ENCODE measurements at regions not wholly inside any gene's neighbourhood (a gene's known extent, or its start where the extent isn't known, plus 50 kb on each side); places are given as distances from the start of the nearest gene placed in this dataset.

DNA sequence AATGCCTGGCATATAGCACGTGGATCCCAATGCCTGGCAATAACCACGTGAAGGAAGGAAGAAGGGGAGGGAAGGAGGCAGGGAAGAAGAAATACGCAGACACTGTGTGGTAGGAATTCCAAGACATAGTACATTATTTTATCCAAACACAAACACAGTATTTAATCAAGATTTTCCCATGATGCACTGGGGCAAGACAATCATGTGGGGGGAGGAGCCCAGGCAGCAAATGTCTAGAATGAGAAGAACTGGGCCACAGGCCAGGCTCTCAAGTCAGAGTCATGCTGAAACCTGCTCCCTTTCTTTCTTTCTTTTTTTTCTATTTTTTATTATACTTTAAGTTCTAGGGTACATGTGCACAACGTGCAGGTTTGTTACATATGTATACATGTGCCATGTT is 717.9 kb downstream of the UQCRFS1 start:
- DNase-seq, result no peak

DNA sequence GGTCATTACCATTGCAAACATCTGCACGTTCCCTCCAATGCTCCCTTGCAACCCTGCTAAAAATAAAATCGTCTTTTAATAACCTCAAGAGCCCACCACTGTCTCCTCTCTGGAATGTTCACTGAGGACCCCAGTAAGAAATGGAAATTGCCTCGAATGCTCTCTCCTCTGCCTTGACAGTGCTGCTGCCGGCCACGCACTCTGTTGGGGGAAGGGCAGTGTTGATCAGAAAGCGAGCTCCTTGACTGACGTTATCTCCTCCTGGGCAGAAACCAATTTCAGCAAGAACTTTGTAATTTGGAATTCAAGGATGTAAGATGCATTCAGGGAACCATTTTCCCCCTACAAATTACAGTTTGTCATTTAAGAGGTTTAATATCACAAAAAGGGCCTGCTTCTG is 718.5 kb downstream of the UQCRFS1 start:
- no peak for DNase-seq

DNA sequence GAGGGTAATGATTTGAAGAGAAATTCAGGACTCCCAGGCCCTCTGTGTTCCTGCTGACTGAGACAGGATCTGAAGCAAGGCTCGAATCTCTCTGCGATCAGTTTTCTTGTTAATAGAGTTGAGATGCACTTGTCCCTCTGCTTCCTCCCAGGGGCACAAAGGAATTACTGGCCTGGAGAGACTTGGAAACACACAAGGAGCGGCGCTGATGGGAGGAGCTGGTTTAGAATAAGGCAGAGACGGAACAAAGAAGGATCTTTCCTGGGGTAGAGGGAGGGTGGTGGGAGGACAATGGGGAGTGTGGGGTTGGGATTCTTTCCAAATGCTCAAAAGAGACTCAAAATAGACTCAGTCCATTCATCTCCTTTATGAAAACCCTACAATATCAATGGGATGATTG is 719.1 kb downstream of the UQCRFS1 start:
- DNase-seq, result no peak

DNA sequence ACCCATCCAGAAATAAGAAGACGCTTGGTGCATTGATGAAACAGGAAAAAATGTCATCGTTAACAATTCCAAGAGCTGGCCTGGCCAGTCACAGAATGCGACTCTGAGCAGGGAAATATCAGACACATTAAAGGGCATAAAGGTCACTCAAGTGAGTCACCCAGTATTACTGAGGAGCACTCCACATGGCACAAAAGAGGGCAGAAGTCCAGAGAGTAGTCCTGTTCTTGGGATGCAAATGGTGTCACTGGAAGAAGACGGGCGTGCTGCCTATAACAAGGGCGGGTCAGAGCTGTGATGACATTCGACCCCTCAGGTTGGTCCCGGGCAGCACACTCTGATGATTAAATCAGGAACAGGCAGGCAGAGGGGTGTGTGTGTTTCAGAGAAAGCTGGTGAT is 720.3 kb downstream of the UQCRFS1 start:
- no peak for DNase-seq

DNA sequence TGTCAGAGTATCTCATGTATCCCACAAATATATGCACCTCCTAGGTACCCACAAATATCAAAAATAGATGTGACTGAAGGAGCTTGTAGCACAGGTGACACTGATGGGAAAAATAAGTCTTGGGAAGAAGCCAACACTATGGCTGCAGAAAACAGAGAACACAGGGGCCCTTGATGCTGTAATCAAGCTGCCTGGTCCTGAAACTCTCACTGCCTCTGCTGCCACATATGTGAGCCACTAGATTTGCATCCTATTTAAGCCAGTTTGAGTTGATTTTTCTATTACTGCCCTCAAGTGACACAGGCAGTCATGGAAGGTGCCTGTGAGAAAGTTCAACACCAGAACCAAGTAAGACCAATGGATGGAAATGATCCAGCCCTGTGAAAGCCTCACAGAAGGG is 720.8 kb downstream of the UQCRFS1 start:
- no peak for DNase-seq

DNA sequence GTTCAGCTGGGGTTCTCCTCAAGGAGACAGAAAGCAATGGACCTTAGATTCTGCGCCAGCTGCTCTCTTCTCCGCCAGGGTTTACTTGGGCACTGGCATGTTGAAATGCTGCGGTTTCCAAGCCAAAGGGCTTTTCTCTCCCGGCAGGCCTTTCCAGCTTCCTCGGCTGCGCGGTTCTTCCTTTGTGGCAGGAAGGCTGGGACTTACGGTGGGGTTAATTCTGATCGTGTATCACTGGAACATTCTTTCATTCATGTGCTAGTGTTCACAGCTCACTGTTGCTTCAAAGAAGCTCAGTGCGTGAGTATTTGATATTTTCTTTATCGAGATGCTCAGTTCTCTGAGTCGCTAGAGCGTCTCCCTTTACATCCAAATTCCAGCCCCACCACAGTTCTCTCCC is 723.2 kb downstream of the UQCRFS1 start:
- DNase-seq, result no peak

DNA sequence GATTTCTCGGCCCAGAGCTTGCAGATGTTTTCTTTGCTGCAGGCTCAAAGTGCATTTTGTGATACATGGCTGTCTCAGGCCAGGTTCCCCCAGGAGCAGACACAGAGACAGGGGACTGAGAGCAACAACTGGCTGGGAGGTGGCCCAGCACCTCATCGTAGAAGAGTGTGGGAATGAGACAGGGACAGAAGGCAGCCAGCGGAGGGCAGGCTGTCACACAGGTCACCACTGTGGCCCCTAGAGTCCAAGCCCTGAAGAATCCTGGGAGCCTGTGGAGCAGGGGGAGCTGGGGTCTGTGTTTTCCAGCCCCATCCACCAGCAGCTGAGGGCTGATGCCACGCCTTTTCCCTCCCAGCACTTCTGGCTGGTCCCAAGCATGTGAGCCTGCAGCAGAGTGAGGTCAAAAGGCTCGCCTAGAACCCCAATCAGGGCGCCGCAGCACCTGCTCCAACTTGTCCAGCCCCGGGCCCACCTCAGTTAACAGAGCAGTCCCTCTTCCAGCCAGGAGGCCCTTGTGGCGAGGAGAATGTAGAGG is 723.8 kb downstream of the UQCRFS1 start:
- DNase-seq, result no peak

DNA sequence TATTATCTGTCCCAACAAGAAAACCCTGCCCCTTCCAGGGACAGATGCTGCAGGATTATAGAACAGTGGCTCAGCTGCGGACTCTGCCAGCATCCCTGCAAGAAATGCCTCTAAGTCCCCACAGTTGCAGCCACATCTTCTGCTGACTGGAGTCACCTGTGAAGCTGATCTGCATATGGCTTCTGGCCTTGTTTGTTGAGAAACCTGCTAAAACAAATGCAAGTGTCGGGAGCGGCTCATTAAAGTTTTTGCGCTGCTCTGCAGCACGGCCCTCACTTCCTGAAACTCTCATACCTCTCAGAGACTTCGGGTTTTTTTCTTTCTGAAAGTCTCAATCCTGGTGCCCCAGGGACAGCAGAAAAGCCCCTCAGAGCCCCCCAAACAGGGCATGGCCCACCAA is 725.0 kb downstream of the UQCRFS1 start:
- no peak for DNase-seq

DNA sequence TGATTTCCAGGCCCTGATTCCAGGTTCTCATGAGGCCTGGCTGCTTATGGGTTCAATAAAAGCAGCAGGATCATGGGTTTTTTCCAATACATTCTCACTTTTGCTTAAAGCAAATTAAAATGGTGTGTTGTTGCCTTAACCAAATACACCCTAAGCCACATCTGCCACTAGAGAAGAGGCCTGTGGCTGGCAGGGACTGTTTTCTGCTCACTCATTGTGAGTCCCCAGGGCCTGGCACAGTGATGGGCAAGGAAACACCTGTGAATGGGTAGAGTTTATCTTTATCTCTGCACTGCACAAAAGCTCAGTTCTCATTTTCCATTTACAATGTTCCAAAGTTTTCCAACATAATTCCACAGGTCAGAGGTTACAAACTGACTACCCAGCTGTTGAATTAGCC is 726.0 kb downstream of the UQCRFS1 start:
- no peak for DNase-seq

DNA sequence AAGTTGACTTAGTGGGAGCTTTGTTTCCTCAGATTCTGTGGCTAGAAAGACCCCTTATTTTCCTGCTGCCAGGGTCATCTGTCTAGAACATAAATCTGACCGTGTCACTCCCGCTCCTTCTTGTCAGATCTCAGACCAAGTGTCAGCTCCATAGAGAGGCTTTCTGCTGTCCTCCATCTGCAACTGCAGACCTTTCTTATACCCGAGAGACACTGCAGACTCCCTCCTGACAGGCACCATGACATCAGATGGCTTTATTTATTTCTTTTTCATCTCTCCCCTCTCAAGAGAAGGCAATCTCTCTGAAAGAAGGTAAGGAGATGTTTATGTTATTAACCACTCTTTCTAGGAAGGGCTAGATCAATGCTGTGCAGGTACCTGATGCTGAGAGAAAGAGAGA is 726.5 kb downstream of the UQCRFS1 start:
- DNase-seq, result no peak

DNA sequence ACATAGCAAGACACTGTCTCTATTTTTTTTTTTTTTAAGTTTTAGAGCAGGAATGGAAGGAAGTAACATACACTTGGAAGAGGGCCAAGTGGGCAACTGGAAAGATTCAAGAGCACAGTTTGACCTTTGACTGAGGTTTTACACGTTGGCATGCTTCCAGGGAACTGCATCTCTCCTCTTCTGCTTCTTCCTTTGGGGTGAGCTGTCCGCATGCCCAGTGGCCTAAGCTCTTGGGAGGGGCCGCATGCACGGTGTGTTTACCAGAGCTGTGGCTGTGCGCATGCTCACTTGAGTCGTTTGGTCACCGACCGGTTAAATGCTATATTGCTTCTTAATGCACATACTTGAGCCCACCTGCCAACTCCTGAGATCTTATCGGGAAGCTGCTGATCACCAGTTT is 727.7 kb downstream of the UQCRFS1 start:
- no peak for DNase-seq

DNA sequence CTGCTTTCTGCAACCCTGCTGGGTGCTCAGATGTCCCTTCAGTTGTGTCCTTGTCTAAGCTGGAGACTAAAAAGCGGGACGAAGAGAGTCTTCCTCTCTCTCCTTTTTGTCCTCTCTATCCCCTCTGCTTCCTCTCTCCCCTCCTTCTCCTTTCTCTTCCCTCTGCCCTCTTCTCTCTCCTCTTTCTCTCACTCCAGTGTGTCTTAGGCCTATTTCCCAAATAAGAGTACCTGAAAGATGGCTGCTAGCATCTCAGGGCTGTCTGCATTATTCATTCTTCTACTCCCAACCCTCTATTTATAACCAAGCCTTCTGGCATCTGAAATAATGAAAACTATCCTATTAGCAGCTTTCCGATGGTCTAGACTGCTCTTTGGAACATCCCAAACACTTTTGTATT is 729.8 kb downstream of the UQCRFS1 start:
- no peak for DNase-seq

DNA sequence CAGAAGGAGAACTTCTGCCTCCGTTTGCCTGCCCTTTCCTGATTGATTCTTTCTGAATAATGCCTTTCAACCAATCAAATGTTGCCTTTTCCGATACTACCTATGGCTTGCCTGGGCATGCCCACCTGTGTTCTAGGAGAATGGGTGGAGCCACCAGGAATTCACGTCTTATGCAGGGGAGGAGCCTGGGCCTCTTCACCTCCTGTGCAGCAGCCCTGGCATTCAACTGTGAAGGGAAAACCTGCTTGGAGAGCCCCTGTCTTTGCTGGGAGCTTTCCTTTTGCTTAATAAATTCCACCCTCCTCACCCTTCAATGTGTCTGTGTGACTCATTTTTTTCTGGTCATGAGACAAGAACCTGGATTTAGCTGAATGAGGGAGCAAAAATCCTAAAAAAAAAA is 730.7 kb downstream of the UQCRFS1 start:
- DNase-seq, result no peak

DNA sequence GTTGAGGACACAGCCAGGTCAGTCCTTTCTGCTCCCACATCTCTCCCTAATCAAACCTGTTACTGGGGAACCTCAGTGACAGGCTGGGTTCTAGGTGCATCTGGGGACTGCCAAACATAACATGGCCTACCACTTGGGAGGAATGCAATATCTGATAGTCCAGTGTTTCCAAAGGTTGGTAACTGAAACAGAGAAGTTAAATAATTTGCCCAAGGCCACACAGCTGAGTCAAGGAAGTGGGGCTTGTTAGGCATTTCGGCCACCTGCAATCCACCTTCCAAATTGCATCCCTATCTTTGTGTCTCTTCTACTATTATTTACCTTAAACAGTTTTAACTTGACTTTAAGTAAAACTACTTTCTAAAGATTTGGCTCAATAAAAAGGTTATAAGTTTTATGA is 731.3 kb downstream of the UQCRFS1 start:
- no peak for DNase-seq

DNA sequence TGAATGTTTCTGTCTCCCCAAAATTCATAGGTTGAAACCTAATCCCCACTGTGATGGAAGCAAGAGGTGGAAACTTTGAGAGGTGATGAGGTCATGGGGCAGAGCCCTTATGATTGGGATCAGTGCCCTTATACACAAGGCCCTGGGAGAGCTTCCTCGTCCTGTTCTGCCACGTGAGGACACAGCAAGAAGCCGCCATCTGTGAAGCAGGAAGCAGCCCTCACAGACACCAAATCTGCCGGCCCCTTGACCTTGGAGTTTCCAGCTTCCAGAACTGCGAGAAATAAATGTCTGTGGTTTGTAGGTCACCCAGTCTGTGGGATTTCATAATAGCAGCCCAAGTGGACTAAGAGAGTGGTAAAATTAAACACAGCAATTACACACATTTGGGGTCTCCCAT is 737.4 kb downstream of the UQCRFS1 start:
- DNase-seq, result no peak

DNA sequence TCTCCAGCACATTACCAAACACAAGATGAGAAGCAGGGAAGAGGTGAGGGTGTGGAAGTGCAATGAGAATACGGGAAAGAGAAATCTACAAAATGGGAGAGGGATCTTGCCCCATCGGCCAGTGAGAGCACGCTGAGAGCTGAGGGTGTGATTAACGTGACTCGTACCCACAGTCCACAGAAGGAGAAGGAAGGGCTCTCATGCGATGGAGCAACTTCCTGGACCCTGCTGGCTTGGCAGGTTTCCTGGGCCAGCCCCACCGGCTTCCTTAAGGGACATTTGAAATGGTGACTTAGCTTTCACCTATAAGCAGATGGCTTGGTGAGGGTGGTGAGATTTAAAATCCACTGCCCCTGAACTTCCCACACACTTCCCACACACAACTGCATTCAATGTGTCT is 740.1 kb downstream of the UQCRFS1 start:
- DNase-seq, result no peak

DNA sequence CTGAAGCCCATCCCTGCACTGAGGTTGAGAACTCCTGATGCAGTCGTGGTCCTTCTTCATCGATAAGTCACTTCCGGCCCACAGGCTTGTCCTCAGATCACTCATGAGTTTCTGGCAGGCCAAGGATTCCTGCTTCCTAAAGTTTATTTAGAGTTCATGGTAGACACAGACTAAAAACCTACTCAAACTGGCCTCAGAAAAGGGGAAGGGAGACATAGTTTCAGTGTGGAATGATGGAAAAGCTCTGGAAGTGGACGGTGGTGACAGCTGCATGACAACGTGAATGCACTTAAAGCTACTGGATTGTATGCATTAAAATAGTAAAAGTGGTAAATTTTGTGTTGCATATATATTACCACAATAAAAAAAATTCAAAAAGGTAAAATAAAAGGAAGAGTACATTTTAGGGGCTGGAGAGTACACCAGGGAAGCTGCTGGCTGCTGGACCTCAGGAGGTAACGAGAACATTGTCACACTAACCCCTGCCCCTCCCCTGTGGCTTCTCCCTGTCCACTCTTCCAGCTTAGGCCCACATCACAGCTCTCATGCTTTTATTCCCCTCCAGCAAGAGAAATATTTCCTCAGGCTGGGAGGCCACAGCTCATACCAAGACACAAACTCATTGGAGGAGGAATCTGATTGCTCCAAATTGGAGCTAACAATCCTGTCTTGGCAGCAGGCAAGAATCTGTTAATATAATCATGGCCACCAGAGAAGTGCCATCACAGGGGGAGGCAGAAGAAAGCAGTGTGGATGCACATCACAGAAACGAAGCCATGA is 741.0 kb downstream of the UQCRFS1 start:
- no peak for DNase-seq

DNA sequence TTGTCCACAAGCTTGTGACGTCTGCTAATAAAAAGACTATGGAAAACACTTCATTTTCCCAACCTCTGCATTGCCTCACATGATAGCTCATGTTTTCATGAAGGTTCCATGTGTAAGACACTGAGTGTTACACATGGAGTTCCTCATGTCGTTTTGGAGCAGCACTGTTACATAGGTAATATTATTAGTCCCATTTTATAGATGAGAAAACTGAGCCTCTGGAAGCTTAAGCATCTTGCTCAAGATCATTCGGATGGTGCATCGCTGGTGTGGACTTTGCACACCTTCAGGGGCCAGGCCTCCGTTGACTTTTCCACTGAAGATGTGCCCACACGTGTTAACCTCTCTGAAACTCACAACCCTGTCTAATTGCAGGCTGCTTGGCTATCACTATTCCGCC is 743.4 kb downstream of the UQCRFS1 start:
- no peak for DNase-seq

DNA sequence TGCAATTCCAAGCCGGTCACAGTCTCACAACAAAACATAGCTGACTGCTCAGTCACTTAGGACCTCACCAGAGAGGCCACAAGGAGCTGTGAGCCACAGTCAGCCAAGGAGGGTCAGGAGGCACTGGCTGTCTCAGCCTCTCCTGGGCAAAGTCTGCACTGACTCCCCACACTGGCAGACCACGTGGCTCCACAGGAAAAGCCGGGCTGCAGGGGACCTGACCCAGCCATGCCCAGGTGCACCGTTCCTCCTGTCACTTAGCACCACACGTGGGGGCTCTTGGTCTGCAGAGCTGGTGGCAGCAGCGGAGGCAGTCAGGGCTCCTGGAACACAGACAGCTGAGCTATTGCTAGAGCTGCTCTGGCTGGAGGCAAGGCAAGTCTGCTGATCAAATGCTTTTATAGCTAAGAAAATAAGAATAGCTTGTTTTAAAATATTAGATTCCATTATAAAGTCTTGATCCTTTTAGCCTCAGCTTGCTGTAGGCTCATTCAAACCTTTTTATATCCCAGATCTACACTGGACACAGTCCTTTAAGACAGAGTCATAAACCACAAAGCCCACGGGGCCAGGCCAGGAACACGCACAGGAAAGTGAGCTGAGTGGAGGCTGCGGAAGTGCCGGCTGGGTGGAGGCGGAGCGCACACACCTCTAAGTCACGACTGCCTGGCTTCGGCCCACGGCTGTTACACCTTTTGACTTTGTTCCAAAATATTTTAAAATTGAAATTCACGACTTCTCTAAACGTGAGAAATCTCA is 744.1 kb downstream of the UQCRFS1 start:
- DNase-seq, result peak; percentile 5

DNA sequence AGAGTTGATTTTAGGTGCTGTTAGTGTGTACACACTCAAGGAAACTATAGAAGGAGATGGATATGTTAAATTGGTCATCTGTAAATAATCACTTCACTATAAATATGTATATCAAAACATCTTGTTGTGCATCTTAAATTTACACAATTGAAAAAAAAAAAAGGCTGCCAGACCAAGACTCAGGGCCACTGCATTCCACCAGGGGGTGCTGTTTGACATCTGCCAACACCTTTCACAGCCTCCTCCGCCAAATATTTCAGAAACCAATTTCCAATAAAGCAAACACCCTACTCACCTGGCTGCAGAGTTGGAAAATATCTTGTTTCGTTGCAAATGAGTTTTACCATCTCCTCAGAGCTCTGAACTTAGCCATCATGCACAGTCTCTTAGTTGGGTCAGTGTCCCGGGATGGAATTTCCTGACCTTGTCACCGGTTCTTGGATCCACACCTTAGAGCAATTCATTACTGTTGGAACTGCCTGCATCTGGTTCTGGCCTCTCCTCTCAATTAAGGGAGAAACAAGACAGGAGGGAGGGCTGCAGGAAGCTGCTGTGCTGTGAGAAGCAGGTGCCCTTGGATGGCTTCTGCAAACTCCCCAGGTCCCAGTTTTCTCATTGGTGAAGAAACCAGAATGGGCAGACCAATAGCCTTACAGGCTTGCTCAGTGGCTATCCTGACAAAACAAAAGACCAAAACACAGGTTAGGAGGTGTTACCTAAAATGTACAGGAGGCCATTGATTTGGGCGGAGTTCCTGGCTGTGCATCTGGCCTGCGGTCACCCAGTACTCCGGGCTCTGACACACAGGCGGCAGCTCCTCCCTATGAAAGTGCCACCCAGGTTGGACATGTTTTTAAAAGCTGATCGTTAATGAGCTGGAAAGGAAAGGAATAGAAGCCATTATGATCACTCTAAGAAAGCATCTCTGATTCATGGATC is 746.6 kb downstream of the UQCRFS1 start:
- peak; percentile 42 for DNase-seq

DNA sequence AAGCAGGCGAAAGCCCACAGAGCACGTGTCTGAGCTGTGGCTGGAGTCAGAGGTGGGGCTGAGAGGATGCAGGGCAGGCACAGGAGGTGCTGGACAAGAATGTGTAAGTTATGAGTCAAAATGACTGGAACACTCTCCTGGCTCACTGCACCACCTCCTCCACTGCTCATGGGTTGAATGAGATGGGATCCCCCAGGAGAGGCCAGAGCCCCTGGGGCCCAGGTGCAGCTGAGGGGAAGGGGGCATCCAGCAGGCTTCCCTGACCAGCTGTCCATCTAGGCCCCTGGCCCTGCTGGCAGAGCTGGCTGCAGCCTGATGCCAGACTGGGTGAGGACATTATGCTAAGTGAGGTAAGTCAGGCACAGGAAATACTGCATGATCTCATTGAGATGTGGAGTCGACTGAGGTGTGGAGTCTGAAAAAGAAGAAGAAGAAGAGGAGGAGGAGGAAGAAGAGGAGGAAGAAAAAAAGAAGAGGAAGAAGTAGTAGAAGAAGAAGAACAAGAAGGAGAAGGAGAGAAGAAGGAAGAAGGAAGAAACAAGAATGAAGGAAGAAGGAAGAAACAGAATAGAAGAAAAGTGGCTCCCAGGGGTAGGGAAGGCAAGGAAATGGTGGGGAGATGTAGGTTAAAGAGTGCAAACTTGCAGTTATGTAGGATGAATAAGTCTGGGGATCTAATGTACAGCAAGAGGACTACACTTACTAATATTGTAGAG is 747.4 kb downstream of the UQCRFS1 start:
- no peak for DNase-seq

DNA sequence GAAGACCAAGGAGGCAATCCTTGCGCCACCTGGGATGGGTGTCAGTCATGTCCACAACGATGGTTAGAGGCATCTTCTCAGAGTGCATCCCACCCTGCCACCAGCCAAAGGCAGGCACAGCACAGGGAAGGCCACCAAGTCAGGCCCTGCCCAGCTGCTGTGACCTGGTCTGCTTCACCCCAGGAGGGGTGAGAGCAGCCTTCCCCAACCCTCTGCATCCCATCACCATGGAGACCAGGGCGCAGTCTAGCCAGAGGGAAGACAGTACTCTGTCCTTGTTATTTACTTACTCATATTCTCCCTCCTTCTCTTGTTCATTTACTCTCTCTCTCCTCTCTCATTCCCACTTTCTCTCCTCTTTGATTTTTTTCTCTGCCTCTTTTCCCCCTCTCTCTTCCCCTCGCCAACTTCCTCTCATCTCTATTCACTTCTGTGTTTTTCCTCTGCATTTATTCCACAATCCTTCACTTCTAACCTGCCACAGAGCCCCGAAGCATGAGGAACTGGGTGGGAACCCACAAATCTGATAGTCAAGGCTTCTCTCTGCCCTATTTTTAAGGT is 749.4 kb downstream of the UQCRFS1 start:
- no peak for DNase-seq

Measured in CD4-positive, alpha-beta T cell treated with Interleukin-21 for 1 hour (primary cell).